WERI-Rb-1 (cell line): ENCODE measurements at regions not wholly inside any gene's neighbourhood (a gene's known extent, or its start where the extent isn't known, plus 50 kb on each side); places are given as distances from the start of the nearest gene placed in this dataset.

Experiments used
- DNase-seq: peaks from one replicate; pipeline ENCODE4 v3.0.0-alpha.2; 2020
- H3K27ac ChIP-seq: fragments of 250-450 bp; sonication (Bioruptor Pico); 2 replicates; pipeline ENCODE4 v1.5.1; 2020; ENCODE audit warnings: mild to moderate bottlenecking, moderate library complexity
- H3K27me3 ChIP-seq: fragments of 250-450 bp; sonication (Bioruptor Pico); 2 replicates; pipeline ENCODE4 v1.5.1; 2021; ENCODE audit warnings: mild to moderate bottlenecking, low read depth, moderate library complexity; ENCODE audit not compliant: insufficient read depth, severe bottlenecking
- H3K36me3 ChIP-seq: fragments of 250-450 bp; sonication (Bioruptor Pico); 2 replicates; pipeline ENCODE4 v1.5.1; 2020; ENCODE audit warnings: mild to moderate bottlenecking, moderate library complexity
- H3K4me3 ChIP-seq: 2 replicates; pipeline ENCODE4 v1.5.1; 2011; ENCODE audit warnings: low read depth, mild to moderate bottlenecking, control low read depth, low read length
- H3K9me3 ChIP-seq: fragments of 250-450 bp; sonication (Bioruptor Pico); 2 replicates; pipeline ENCODE4 v1.5.1; 2021; ENCODE audit warnings: mild to moderate bottlenecking, moderate library complexity; ENCODE audit not compliant: severe bottlenecking
- TF ChIP-seq, protein P1 (sequence below): IDR thresholded peaks from 2 replicates; pipeline ENCODE4 v1.5.1; 2011; ENCODE audit warnings: low read depth, mild to moderate bottlenecking, control low read depth, inconsistent platforms, low read length

DNA sequence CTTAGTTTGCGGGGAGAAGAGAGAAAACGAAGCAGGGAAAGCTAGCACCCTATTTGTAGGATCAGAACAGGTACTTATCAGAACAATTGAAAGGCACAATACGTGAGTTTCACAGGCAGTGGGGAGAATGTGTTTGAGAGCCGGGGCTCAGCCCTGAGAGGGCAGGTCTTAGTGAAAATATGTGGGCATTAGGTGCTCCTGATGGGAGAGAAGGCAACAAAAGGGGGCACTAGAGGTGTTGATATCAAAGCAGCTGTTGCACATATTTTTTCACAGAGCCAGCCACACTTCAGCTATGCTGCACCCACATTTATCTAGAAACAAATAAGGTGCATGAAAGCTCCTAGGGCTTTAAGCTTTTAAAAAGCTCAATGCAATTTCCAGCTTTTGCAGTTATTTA lies 99.7 kb upstream of the MAN2A1 start:
- TF ChIP-seq, protein P1, sequence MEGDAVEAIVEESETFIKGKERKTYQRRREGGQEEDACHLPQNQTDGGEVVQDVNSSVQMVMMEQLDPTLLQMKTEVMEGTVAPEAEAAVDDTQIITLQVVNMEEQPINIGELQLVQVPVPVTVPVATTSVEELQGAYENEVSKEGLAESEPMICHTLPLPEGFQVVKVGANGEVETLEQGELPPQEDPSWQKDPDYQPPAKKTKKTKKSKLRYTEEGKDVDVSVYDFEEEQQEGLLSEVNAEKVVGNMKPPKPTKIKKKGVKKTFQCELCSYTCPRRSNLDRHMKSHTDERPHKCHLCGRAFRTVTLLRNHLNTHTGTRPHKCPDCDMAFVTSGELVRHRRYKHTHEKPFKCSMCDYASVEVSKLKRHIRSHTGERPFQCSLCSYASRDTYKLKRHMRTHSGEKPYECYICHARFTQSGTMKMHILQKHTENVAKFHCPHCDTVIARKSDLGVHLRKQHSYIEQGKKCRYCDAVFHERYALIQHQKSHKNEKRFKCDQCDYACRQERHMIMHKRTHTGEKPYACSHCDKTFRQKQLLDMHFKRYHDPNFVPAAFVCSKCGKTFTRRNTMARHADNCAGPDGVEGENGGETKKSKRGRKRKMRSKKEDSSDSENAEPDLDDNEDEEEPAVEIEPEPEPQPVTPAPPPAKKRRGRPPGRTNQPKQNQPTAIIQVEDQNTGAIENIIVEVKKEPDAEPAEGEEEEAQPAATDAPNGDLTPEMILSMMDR, result 0 out of 2 replicates have a peak, but pooled peaks have one; percentile 22
- Histone ChIP-seq H3K36me3 (no peaks in the 10 kb centered on the region), H3K27me3 (no peaks in the 10 kb centered on the region), H3K4me3 (no peak overlapping the region), H3K9me3 (no peaks in the 10 kb centered on the region), H3K27ac (no peak overlapping the region)
- DNase-seq, result peak; percentile 22

DNA sequence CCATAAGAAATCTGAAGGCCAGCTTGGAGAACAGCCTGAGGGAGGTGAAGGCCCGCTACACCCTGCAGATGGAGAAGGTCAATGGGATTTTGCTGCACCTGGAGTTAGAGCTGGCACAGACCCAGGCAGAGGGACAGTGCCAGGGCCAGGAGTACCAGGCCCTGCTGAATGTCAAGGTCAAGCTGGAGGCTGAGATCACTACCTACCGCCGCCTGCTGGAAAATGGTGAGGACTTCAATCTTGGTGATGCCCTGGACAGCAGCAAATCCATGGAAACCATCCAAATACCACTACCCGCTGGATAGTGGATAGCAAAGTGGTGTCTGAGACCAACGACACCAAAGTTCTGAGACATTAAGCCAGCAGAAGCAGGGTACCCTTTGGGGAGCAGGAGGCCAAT lies 100.5 kb upstream of the MAN2A1 start:
- TF ChIP-seq, protein P1, result no peak
- no peaks in the 10 kb centered on the region for H3K9me3 ChIP-seq
- no peak overlapping the region for H3K27ac ChIP-seq
- H3K4me3 ChIP-seq, result no peak overlapping the region
- no peaks in the 10 kb centered on the region for H3K36me3 ChIP-seq
- DNase-seq, result no peak
- no peaks in the 10 kb centered on the region for H3K27me3 ChIP-seq

DNA sequence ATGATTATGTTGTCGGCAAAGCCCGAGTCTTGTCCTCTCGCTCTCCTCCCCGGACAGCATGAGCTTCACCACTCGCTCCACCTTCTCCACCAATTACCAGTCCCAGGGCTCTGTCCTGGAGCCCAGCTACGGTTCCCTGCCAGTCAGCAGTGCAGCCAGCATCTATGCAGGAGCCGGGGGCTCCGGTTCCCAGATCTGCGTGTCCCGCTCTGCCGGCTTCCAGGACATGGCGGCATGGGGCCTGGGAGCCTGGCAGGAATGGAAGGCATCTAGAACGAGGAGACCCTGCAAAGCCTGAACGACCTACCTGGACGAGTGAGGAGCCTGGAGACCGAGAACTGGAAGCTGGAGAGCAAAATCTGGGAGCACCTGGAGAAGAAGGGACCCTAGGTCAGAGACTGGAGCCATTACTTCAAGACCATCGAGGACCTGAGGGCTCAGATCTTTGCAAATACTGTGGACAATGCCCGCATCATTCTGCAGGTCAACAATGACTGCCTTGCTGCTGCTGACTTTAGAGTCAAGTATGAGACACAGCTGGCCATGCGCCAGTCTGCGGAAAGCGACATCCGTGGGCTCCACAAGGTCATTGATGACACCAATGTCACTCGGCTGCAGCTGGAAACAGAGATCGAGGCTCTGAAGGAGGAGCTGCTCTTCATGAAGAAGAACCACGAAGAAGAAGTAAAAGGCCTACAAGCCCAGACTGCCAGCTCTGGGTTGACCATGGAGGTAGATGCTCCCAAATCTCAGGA lies 101.3 kb upstream of the MAN2A1 start:
- no peaks in the 10 kb centered on the region for H3K9me3 ChIP-seq
- TF ChIP-seq, protein P1, result no peak

DNA sequence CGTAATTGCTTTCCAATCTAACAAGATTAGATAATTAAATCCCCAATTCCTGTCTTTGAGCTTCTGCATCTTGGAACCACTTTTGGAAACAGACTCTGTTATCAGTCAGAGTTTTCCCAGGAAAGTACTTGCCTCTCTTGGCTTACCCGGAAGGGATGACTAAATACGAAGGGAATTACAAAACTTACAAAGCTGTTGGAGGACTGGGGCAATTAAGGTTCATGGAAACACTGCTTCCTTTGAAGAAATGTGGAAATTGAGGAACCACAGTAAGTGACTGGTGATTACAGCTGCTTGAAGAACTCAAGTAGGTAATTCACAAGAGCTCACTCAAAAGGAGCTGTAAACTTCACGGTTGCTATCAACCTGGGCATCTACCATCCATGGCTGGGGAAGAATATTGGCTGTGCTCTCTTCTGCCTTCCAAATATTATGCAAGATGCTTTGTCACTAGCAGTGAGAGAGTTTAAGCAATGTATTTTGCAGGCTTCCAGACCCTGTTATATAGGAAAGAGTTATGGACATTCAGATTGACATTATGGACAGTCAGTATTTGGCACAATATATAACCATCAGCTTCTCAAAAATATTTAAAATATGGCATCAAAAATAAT lies 104.6 kb upstream of the MAN2A1 start:
- Histone ChIP-seq H3K9me3 (no peaks in the 10 kb centered on the region), H3K27me3 (no peaks in the 10 kb centered on the region), H3K4me3 (no peak overlapping the region), H3K36me3 (no peaks in the 10 kb centered on the region), H3K27ac (no peak overlapping the region)
- TF ChIP-seq, protein P1, result no peak
- DNase-seq, result no peak

More for the DNA sequence above, 101.3 kb upstream of the MAN2A1 start:
- no peaks in the 10 kb centered on the region for H3K36me3 ChIP-seq
- no peaks in the 10 kb centered on the region for H3K27me3 ChIP-seq
- no peak overlapping the region for H3K27ac ChIP-seq
- H3K4me3 ChIP-seq, result no peak overlapping the region
- DNase-seq, result no peak

DNA sequence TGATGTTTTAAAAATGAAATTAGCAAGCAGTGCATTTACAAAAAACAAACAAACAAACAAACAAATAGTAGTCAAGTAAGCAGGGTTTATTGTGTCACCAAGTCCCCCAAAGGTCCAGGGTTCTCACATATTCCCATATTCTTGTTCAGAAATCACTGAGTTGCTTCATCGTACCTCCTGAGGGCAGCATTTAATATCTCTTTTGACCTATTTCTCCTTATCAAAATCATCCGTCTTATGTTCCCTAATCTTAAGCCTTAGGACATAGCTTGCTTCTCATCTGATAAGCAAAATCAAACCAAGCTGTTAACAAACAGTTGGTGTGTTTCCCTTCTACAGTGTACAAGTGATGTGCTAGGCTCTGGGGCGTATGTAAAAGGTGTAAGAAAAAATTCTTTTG lies 109.5 kb upstream of the MAN2A1 start:
- Histone ChIP-seq H3K27me3 (no peaks in the 10 kb centered on the region), H3K27ac (no peak overlapping the region), H3K36me3 (no peaks in the 10 kb centered on the region), H3K9me3 (no peaks in the 10 kb centered on the region), H3K4me3 (no peak overlapping the region)
- no peak for DNase-seq
- TF ChIP-seq, protein P1, result no peak
